ENCODE measurements at regions not wholly inside any gene's neighbourhood (a gene's known extent, or its start where the extent isn't known, plus 50 kb on each side); places are given as distances from the start of the nearest gene placed in this dataset.

- TF ChIP-seq, protein P1, sequence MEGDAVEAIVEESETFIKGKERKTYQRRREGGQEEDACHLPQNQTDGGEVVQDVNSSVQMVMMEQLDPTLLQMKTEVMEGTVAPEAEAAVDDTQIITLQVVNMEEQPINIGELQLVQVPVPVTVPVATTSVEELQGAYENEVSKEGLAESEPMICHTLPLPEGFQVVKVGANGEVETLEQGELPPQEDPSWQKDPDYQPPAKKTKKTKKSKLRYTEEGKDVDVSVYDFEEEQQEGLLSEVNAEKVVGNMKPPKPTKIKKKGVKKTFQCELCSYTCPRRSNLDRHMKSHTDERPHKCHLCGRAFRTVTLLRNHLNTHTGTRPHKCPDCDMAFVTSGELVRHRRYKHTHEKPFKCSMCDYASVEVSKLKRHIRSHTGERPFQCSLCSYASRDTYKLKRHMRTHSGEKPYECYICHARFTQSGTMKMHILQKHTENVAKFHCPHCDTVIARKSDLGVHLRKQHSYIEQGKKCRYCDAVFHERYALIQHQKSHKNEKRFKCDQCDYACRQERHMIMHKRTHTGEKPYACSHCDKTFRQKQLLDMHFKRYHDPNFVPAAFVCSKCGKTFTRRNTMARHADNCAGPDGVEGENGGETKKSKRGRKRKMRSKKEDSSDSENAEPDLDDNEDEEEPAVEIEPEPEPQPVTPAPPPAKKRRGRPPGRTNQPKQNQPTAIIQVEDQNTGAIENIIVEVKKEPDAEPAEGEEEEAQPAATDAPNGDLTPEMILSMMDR (IDR thresholded peaks at IDR 0.05; ENCODE audit: low read depth, low read length), result no peak
- no peak for TF ChIP-seq EZH2phosphoT487 (IDR thresholded peaks at IDR 0.05; ENCODE audit: low read depth)
Measured at GRCh38 chr1:199129247-199129646, 490.4 kb downstream of the PTPRC start.

All from OCI-LY3 (cell line).